ENCODE measurements at regions not wholly inside any gene's neighbourhood (a gene's known extent, or its start where the extent isn't known, plus 50 kb on each side); places are given as distances from the start of the nearest gene placed in this dataset.
"Not testable (repeated sequence)": the region's sequence is repeated elsewhere in the genome, so short reads cannot be mapped to it uniquely, and the experiment has no call there.

GRCh38 chr5:66234241-66234640 lies 90.1 kb downstream of the SREK1 start:
- intact Hi-C loops (cut with micrococcal nuclease), result no loop called here

- intact Hi-C loops (cut with micrococcal nuclease), result no loop called here
Measured at GRCh38 chr5:66238435-66238834, 94.3 kb downstream of the SREK1 start.

GRCh38 chr5:66239034-66239433 lies 94.9 kb downstream of the SREK1 start:
- intact Hi-C loops (cut with micrococcal nuclease), result no loop called here

GRCh38 chr5:66241136-66241825 lies 97.2 kb downstream of the SREK1 start:
- intact Hi-C loops (cut with micrococcal nuclease), result no loop called here

GRCh38 chr5:66242050-66242715 lies 98.1 kb downstream of the SREK1 start:
- intact Hi-C loops (cut with micrococcal nuclease), result no loop called here

- intact Hi-C loops (cut with micrococcal nuclease), result no loop called here
Measured at GRCh38 chr5:66246608-66247007, 102.5 kb downstream of the SREK1 start.

- intact Hi-C loops (cut with micrococcal nuclease), result no loop called here
Measured at GRCh38 chr5:66247176-66247960, 103.3 kb downstream of the SREK1 start.

GRCh38 chr5:66248874-66249273 lies 104.8 kb downstream of the SREK1 start:
- intact Hi-C loops (cut with micrococcal nuclease), result no loop called here

- intact Hi-C loops (cut with micrococcal nuclease), result no loop called here
Measured at GRCh38 chr5:66249920-66250319, 105.8 kb downstream of the SREK1 start.

GRCh38 chr5:66252849-66253248 lies 108.7 kb downstream of the SREK1 start:
- intact Hi-C loops (cut with micrococcal nuclease), result no loop called here

GRCh38 chr5:66255714-66256113 lies 111.6 kb downstream of the SREK1 start:
- intact Hi-C loops (cut with micrococcal nuclease), result no loop called here

GRCh38 chr5:66273121-66273520 lies 129.0 kb downstream of the SREK1 start:
- intact Hi-C loops (cut with micrococcal nuclease), result no loop called here

- intact Hi-C loops (cut with micrococcal nuclease), result no loop called here
Measured at GRCh38 chr5:66276986-66277385, 132.9 kb downstream of the SREK1 start.

- intact Hi-C loops (cut with micrococcal nuclease), result no loop called here
Measured at GRCh38 chr5:66277981-66278380, 133.9 kb downstream of the SREK1 start.

GRCh38 chr5:66281294-66281693 lies 137.2 kb downstream of the SREK1 start:
- intact Hi-C loops (cut with micrococcal nuclease), result no loop called here

GRCh38 chr5:66284588-66285342 lies 140.7 kb downstream of the SREK1 start:
- intact Hi-C loops (cut with micrococcal nuclease), result no loop called here

- intact Hi-C loops (cut with micrococcal nuclease), result no loop called here
Measured at GRCh38 chr5:66285343-66285922, 141.3 kb downstream of the SREK1 start.

- intact Hi-C loops (cut with micrococcal nuclease), result no loop called here
Measured at GRCh38 chr5:66291771-66292170, 147.7 kb downstream of the SREK1 start.

GRCh38 chr5:66293851-66294250 lies 149.8 kb downstream of the SREK1 start:
- intact Hi-C loops (cut with micrococcal nuclease), result not testable (repeated sequence)

- intact Hi-C loops (cut with micrococcal nuclease), result no loop called here
Measured at GRCh38 chr5:66299463-66299862, 155.4 kb downstream of the SREK1 start.

- intact Hi-C loops (cut with micrococcal nuclease), result no loop called here
Measured at GRCh38 chr5:66302344-66302743, 158.2 kb downstream of the SREK1 start.
